HG03103 (cell line): ENCODE measurements at regions not wholly inside any gene's neighbourhood (a gene's known extent, or its start where the extent isn't known, plus 50 kb on each side); places are given as distances from the start of the nearest gene placed in this dataset.

Source experiments
- ATAC-seq: cut with Tn5 transposase; IDR thresholded peaks from one replicate; pipeline ENCODE4 v1.9.1; 2021; ENCODE audit warnings: low read depth; ENCODE audit not compliant: unreplicated experiment

DNA sequence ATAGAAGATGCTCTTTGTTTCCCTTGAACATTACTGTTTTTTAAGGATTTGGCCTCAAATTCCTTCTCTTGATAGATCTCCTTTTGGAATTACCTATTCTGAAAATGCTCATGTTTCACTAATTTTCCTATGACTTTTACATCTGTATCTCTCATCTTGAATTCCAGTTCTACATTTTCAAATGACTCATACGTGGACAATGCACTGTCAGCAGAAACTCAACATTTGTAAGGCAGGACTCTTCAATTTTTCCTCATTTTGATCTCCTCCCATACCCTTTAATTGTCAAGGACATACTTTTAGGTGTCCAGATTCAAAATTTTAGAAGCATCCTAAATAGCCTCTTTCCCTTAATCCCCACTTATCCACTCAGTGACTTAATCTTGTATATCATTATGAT is 341.0 kb upstream of the RASGRP1 start:
- no peak for ATAC-seq

DNA sequence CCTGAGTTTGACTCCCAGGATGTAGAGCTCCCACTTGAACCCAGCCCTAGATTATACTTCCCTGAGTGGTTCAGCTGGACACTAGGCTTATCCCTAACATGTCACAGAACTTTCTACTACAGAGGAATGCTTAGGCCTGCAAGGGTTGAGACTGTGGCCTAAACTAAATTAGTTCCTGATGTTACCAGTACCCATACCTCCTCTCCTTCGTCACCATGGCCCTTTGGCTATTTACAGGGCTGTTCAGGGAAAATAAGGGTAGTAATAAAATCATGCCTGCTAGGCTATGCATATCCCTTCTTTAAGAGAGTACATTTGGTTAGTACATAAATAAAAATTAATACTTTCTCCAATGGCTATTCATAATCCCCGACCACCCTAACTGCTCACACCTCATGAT is 356.4 kb upstream of the RASGRP1 start:
- ATAC-seq = no peak

DNA sequence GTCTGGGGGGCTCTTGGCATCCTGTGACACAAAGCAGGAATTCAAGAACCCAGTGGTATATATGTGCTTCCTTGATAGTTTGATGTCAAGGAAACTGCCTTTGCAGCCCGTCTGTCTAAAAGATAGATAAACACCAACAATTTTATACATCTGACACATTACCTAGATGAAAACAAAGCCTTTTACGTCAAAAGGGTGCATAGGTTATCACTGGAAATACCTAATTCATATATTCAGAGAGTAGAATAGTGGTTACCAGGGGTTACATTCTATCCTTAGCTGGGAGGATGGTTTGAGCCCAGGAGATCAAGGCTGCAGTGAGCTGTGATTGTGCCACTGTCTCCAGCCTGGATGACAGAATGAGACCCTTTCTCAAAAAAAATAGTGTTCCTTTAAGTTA is 356.9 kb upstream of the RASGRP1 start:
- ATAC-seq = no peak

DNA sequence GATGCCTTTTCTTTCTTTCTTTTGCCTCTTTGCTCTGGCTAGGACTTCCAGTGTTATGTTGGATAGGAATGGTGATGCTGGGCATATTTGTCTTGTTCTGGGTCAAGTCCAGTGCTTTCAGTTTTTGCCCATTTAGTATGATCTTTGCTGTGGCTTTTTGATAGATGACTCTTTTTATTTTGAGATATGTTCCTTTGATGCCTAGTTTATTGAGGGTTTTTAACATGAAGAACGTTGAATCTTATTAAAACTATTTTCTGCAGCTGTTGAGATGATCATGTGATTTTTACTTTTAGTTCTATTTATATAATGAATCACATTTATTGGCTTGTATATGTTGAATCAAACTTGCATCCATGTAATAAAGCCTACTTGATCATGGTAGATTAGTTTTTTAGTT is 363.8 kb upstream of the RASGRP1 start:
- ATAC-seq = no peak

DNA sequence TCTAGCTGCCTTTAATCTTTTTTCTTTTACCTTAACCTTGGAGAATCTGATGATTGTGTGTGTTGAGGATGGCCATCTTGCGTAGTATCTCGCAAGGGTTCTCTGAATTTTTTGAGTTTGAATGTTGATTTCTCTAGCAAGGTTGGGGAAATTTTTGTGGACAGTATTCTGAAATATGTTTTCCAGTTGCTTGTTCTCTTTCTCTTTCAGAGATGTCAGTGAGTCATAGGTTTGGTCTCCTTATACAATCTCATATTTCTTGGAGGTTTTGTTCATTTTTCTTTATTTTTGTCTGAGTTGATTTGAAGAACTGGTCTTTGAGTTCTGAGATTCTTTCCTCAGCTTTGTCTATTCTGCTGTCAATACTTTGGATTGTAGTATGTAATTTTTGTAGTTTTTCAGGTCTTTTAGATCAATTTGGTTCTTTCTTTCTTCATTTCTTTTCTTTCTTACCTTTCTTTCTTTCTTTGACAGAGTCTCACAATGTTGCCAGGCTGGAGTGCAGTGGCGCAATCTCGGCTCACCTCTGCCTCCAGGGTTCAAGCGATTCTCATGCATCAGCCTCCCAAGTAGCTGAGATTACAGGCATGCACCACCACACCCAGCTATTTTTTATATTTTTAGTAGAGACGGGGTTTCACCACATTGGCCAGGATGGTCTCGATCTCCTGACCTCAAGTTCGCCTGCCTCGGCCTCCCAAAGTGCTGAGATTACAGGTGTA is 366.4 kb upstream of the RASGRP1 start:
- ATAC-seq = no peak

DNA sequence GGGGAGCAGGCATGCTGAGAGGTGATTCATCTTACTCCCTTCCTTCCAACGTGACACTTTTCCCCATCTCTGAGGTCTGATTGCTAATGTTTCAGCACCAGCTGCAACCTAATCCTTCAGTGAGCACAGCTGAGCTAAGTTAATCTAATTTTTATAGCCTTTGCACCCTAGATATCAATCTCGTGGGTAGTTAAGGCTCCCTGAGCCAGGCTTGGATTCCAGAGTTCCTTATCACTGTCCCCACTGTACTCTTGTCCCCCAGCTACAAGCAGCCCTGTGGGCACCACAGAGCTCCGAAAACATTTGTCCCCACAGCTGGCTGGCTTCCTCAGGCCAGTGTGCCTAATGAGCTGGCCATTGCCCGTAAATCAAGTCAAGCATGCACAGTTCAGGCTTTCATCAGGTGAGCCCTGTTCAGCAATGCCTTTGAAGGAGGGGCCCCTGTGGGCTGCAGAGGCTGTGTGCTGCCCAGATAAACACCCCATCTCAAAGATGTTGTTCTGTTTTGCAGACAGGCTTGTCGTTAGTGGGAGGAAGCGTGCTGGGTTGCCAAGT is 376.9 kb upstream of the RASGRP1 start:
- no peak for ATAC-seq

DNA sequence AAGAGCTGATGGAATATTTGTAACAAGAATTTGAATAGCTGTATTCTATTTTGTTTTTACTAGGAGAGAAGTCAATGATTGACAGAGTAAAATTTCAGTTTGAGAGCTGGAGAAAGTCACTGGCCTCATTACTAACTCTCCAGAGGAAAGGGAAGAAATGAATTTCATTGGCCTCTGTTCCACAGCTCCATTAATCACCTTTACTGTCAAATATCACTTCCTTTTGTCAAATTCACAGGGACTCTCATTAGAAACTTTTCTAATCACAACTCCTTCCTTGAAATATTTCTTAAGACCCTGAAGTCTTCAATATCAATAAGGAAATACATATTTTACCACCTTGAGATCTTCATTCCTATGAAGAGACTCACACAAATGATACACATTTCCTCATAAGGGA is 379.9 kb upstream of the RASGRP1 start:
- ATAC-seq = no peak

DNA sequence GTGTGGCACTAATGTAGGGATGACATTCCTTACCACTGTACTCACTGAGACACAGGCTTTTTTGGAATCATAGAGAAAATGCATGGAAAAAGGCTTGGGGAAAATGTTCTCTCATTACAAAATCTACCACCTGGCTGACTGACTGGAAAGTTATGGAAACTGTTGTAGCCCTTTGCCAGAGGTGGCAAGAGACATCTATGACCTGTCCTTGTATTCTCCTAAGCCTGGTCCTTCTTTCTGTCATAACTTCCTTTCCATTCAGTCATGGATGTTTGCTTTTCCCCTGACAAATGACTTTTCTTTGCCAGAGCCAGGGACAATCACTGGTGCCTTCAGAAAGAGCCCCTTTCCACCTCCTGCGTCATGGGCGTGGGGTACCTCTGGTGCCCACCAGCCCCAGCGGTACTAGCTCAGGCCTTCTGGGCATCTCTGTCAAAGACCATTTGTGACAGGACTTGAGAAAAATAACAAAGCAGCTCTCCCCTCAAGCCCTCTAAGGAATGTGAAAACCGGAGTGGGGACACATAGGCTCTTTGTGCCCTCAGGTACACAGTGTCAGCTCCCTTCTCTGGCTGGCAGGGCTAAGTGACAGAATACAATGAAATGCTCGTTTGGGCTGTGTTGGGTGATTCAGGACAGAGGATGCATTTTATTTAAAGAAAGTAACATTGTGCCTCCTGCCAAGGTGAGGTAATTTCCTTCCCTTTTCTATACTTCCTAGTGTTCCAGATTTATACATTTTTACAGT is 381.1 kb upstream of the RASGRP1 start:
- no peak for ATAC-seq

DNA sequence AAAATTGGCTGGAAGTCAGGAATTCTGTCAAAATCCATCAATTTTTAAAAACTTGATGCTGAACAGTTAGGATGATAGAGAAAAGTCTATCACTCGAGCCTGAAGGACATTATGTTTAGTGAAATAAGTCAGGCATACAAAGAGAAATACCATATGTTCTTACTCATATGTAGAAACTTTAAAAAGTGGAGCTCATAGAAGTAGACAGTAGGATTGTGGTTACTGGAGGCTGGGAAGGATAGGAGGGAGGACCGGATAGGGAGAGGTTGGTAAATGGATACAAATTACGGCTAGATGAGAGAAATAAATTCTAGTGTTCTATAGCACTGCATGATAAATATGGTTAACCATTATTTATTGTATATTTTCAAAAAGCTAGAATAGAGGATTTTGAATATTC is 389.5 kb upstream of the RASGRP1 start:
- ATAC-seq = no peak

DNA sequence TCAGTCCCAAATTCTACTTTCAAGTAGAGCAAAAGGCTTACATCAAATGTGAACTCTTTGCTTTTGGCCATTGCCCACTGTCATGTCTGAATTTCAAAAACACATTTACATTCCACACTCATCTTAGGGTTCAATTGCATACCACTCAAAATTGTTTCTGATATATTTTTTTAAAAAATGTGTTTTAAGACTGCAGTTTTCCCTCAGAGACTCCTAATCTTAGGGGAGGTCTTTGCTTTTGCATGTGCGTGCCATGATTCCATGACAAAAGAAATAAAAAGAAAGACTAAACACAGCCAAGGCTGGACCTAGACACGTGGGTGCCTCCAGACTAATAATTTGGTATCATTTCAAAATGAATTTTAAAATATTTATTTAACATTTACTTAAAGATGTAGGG is 396.8 kb upstream of the RASGRP1 start:
- no peak for ATAC-seq

DNA sequence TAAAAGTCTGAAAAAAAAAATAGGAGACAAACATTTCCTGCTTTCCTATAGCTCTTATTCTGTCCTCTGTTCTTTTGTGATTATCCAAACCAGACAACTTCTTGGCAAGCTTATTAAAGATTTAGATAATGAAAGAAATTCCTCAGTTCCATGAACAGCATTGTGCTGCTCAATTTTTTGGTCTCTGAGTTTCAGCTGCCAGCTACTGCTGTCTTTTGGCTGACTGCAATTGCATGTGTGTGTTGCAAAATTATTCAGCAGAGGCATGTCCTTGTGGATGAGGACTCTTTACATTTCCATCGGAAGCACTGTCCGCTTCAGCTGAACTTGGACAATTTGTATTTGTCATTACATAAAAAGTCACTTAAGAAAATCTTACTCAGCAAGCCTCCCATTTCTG is 397.3 kb upstream of the RASGRP1 start:
- ATAC-seq = no peak

DNA sequence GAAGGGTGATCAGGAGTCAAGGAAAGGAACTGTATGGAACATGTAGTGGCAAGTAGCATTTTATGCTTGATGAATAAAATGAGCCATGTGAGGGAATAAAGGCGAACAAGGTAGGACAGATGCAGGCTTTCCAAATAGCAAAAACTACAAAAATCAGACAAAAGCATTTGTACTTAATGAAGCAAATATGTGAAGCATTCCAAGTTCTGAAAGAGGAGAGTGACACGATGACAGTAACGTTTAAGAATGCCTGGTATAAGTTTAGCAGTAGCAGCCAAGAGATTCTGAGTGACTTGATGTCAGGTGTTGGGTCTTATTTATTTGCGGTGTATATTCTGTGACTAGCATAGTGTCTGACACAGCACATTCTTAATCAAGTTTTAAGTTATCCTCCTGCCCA is 408.2 kb upstream of the RASGRP1 start:
- ATAC-seq = no peak

DNA sequence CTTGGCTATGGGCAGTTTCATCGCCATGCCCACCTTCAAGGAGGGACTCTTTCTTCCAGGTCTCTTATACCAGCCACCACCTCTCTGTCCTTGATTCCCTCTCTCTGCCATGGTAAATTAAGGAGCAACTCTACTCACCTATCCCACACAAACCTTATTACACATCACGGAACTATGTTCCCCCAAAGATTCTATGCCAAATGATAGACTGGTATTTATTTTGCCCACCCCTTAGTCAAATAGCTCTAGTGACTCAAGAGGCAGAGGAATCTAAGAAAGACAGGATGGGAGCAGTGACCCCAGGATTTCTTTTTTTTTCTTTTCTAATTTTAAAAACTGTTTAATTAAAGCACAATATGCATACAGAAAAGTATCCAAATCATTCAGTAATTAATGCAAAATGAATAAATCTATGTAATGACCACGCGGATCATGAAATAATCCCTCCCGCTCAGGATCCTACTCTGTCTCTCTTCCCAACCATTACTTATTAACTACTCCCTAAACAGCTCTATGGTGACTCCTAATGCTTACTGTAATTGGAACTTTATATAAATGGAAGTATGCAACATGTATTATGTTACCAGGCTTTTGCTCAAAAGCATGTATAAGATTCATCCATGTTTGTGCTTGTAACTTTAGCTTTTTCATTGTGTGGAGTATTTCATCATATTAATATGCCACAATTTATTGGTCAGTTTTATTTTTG is 410.8 kb upstream of the RASGRP1 start:
- no peak for ATAC-seq

DNA sequence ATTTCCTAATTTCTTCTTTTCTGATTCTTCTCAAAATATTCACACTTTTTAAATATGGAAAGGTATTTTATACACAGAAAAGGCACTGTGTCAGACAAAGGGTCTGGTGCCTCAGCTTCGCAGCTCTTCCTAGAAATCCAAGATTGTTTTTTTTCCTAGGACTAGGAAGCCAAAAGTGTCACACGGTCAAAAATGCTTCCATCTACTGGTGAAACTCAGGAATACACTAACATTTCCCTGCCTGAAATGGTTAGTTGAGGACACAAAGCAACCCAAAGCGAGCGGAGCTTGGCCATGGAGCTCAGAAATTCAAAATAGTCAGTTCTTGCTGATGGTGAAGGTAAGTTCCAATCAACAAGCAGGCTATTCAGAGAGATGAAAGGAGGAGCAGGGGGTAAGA is 426.5 kb upstream of the RASGRP1 start:
- ATAC-seq = no peak

DNA sequence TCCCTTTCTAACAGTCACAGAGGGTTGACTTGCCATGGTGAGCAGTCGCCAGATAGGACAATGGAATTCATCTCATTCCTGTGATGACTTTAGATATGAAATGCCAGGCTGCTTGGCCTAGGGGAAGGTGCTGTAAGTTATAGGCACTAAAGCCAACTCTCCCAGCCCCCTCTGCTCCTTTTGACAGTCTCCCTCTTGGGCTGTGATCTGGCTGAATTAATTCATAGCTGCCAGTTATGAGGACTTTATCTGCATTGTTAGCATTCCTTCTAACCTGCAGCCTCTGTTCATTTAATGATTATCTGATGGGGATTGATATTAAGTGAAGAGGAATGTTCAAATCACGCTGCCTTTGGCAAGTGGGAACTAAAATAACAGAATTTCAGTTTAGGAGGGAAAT is 427.1 kb upstream of the RASGRP1 start:
- no peak for ATAC-seq

DNA sequence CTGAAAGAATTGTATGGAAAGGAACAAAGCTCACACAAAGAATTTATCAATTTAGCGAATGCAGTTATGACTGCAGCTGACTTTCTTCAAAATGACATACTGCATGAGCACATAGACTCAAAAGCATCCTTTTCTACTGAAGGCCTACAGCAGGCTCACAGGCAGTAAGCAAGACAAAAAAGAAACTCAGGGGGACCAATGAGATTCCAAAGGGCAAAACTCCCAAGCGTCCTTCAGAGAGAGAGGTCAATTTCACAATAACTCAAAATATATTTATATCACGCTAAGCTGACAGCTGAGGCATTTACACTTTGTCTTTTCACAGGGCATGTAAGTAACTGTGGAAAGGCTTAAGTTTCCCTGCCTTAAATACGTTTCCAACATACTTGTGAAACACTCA is 427.9 kb upstream of the RASGRP1 start:
- no peak for ATAC-seq

DNA sequence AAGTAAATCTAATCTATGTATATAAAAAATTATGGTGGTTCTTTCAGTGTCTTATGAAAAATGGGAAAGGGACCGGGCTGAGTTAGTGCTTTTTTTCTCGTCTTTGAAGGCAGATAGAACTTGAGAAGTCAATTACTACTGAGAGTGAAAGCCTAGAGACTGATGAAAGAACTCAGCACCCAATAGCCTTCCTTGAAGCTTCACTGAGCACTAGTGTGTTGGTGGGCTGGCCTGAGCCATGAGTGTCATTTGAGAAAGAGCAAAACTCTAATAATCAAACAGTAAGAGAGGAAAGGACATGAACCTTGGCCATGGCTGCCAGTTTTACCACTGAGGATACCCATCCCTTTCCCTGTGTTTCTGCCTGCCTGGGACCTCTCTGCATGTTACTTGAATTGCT is 428.3 kb upstream of the RASGRP1 start:
- no peak for ATAC-seq

DNA sequence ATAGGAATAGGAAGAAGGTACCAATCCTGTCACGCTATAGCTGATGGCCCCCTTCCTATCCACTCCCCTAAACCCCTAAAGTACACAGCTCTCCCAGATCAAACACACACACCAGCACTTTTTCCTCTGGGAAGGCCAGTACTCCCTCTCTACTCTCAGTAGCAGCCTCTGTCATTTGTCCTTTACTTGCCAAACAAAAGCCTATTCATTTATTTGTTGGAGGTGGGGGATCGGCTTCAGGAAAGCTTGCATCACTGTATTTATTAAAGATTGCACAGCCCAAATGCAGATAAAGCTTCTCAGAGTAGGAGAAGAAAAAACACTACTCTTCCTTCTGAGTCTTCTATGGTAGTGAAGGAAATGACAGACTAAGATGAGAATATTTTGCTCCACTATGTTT is 429.7 kb upstream of the RASGRP1 start:
- ATAC-seq = no peak

DNA sequence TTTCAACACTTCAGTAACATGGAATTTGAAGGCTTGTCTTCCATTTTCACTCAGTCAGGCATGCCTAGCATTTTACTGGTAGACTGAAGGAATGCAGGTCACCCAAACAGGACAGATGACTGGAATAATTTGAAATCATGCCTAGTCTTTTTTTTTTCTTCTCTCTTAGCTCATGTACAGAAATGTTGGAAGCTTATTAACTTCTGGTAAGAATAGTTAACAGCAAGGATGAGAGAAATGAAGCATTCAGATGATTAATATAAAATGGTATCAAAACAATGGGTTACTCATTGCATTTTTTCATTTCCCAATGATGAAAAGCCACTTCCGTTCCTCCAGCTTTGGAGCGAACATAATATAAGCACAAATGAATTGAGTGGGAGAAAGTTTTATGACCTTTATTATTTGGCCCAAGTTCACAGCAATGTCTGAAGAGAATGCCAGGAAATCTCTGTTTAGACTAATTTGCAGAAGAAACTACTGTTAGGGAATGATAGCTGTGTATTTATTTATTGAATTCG is 431.6 kb upstream of the RASGRP1 start:
- no peak for ATAC-seq

DNA sequence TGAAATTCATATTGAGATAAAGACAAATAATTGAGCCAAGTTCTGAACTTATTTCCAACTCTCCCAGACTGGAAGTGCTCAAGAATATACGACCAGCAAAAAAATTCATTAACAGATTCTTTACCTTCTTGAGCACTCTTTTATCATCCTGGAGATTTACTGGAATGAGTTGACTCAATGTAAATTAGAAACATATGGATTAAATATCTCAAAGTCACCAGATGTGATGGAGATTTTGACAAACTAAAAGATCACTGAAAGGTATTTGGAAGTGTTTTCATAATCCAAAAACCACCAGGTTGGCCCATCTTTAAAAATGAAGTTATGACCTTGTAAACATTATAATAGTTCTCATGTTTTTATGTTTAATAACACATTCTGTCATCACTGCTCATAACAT is 433.2 kb upstream of the RASGRP1 start:
- ATAC-seq = no peak

DNA sequence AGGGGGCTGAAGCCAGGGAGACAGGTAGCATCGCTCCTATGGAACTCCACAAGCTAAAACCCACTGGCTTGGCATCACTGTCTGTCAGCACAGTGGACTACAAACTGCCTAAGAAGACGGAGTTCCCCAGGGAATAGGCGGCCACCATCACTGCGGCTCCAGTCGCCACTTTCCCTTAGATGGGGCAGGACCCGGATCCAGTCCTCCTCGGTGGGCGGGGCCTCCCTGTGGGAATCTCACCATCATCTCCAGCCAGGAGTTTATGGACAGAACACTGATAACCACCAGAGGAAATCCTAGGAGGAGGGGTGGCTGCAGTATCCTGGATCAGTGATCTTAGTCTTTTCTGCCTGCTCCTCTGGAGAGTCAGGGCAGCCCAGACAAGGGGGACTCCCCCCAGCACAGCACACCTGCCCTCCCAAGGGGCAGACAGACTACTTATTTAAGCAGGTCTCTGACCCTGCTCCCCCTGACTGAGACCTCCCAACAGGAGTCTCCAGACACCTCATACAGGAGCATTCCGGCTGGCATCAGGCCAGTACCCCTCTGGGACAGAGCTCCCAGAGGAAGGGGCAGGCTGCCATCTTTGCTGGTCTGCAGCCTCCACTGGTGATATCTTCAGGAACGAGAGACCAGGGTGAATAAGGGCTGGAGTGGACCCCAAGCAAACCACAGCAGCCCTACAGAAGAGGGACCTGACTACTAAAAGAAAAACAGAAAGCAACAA is 435.6 kb upstream of the RASGRP1 start:
- no peak for ATAC-seq
